Choroid plexus epithelial cell (primary cell): ENCODE measurements at regions not wholly inside any gene's neighbourhood (a gene's known extent, or its start where the extent isn't known, plus 50 kb on each side); places are given as distances from the start of the nearest gene placed in this dataset.

Experiments
- DNase-seq: peaks from one replicate; pipeline ENCODE4 v3.0.0-alpha.2; 2010; ENCODE audit warnings: low read depth
- H3K4me3 ChIP-seq: 2 replicates; pipeline ENCODE4 v1.5.1; 2011; ENCODE audit warnings: low read depth, mild to moderate bottlenecking, control low read depth, low read length, moderate library complexity
- CTCF ChIP-seq: conservative IDR thresholded peaks from 2 replicates; pipeline ENCODE4 v1.5.1; 2011; ENCODE audit warnings: low read depth, mild to moderate bottlenecking, control low read depth, inconsistent platforms, low read length, moderate library complexity

- no peak for DNase-seq
- H3K4me3 ChIP-seq: no peak overlapping the region
- no peak for TF ChIP-seq CTCF
Measured at GRCh38 chr2:53437371-53437770, 330.2 kb upstream of the CHAC2 start.

- H3K4me3 ChIP-seq: no peak overlapping the region
- DNase-seq: no peak
- TF ChIP-seq CTCF: no peak
Measured at GRCh38 chr2:53436882-53437281, 330.7 kb upstream of the CHAC2 start.

- no peak for TF ChIP-seq CTCF
- H3K4me3 ChIP-seq: no peak overlapping the region
Measured at GRCh38 chr2:53435610-53436009, 332.0 kb upstream of the CHAC2 start.

GRCh38 chr2:53434466-53434865, 333.1 kb upstream of the CHAC2 start:
- no peak overlapping the region for H3K4me3 ChIP-seq
- no peak for DNase-seq
- no peak for TF ChIP-seq CTCF

More at GRCh38 chr2:53435610-53436009, 332.0 kb upstream of the CHAC2 start:
- no peak for DNase-seq

- no peak for DNase-seq
- TF ChIP-seq CTCF: no peak
Measured at GRCh38 chr2:53432936-53433335, 334.7 kb upstream of the CHAC2 start.

GRCh38 chr2:53429901-53430300, 337.7 kb upstream of the CHAC2 start:
- DNase-seq: no peak
- TF ChIP-seq CTCF: no peak
- no peak overlapping the region for H3K4me3 ChIP-seq

More at GRCh38 chr2:53432936-53433335, 334.7 kb upstream of the CHAC2 start:
- H3K4me3 ChIP-seq: no peak overlapping the region

GRCh38 chr2:53424902-53425301, 342.7 kb upstream of the CHAC2 start:
- no peak for TF ChIP-seq CTCF
- no peak overlapping the region for H3K4me3 ChIP-seq
- no peak for DNase-seq
